Endothelial cell of umbilical vein (primary cell): ENCODE measurements at regions not wholly inside any gene's neighbourhood (a gene's known extent, or its start where the extent isn't known, plus 50 kb on each side); places are given as distances from the start of the nearest gene placed in this dataset.

ENCODE experiments used
- BruUV-seq: library from RNA; stranded (reverse); fragments of 400-500 nt; replicated peaks from 2 replicates; lab custom pipeline; 2021; lab: Mats Ljungman, UMichigan
- CTCF ChIA-PET: fragments of 300-600, 350-600 bp; sonication (Branson Sonifier 250); formaldehyde crosslinking; loops from one replicate; lab custom pipeline; 2021; ENCODE audit warnings: antibody characterized with exemption, inconsistent platforms; lab: Charles Lee
- POLR2A ChIA-PET: fragments of 300-600, 350-600 bp; sonication (Branson Sonifier 250); formaldehyde crosslinking; loops from one replicate; lab custom pipeline; 2021; ENCODE audit warnings: antibody characterized with exemption, inconsistent platforms; lab: Charles Lee
- DNase-seq: peaks from one replicate; pipeline ENCODE4 v3.0.0-alpha.2; 2011; ENCODE audit warnings: low read depth, low spot score
- FAIRE-seq: peaks from 2 replicates; lab custom pipeline; 2011; peaks lifted over from hg19 to GRCh38; lab: Jason Lieb, UNC
- H2AFZ ChIP-seq: 2 replicates; pipeline ENCODE4 v1.6.0; 2012; ENCODE audit warnings: low read depth, low read length, control low read depth, inconsistent platforms
- H3K27ac ChIP-seq: 2 replicates; pipeline ENCODE4 v1.5.1; 2011; ENCODE audit warnings: low read depth, mild to moderate bottlenecking, control low read depth, low read length, moderate library complexity; ENCODE audit not compliant: insufficient read depth
- H3K27me3 ChIP-seq, 2 experiments: 2 replicates each; pipeline versions ENCODE4 v1.6.0 to v1.6.1; 2011; ENCODE audit warnings: low read length in 2 of 2, mixed read lengths in 1 of 2; ENCODE audit not compliant: control insufficient read depth in 2 of 2, insufficient read depth in 2 of 2
- H3K36me3 ChIP-seq, 2 experiments: 2 replicates in 1 of 2; 3 replicates in 1 of 2; pipeline ENCODE4 v1.5.1; 2011; ENCODE audit warnings: low read length in 2 of 2, mild to moderate bottlenecking in 1 of 2, moderate library complexity in 1 of 2; ENCODE audit not compliant: control insufficient read depth in 2 of 2, insufficient read depth in 2 of 2; ENCODE audit errors: extremely low read depth in 1 of 2
- H3K4me1 ChIP-seq: 3 replicates; pipeline ENCODE4 v1.5.1; 2011; ENCODE audit warnings: mild to moderate bottlenecking, low read length; ENCODE audit not compliant: control insufficient read depth, insufficient read depth; ENCODE audit errors: extremely low read depth
- H3K4me2 ChIP-seq: 2 replicates; pipeline ENCODE4 v1.6.1; 2011; ENCODE audit warnings: low read length, control low read depth, mixed read lengths; ENCODE audit not compliant: insufficient read depth
- H3K4me3 ChIP-seq, 3 experiments: fragments of 200-600 bp in 1 of 3; sonication (generic), shearing (Covaris generic) in 1 of 3; replicated peaks in 1 of 3; 2 replicates each; pipeline ENCODE4 v1.5.1; 2011 to 2016; ENCODE audit warnings: control low read depth in 3 of 3, low read length in 3 of 3, mild to moderate bottlenecking in 2 of 3, inconsistent platforms in 1 of 3, low read depth in 1 of 3, moderate library complexity in 1 of 3; ENCODE audit not compliant: insufficient read depth in 1 of 3
- H3K79me2 ChIP-seq: 2 replicates; pipeline ENCODE4 v1.6.0; 2012; ENCODE audit warnings: low read length, inconsistent platforms; ENCODE audit not compliant: control insufficient read depth, insufficient read depth
- H3K9ac ChIP-seq: replicated peaks from 2 replicates; pipeline ENCODE3; 2011; ENCODE audit warnings: low read length, control low read depth; ENCODE audit not compliant: insufficient read depth; ENCODE audit errors: extremely low read depth
- H3K9me1 ChIP-seq: replicated peaks from 3 replicates; pipeline ENCODE4 v1.6.0; 2011; ENCODE audit warnings: mild to moderate bottlenecking, low read length; ENCODE audit not compliant: control insufficient read depth, insufficient read depth; ENCODE audit errors: extremely low read depth
- H3K9me3 ChIP-seq: replicated peaks from 2 replicates; pipeline ENCODE4 v1.5.1; 2012; ENCODE audit warnings: low read length, inconsistent platforms; ENCODE audit not compliant: control insufficient read depth, insufficient read depth
- H4K20me1 ChIP-seq: replicated peaks from 2 replicates; pipeline ENCODE3; 2011; ENCODE audit warnings: mild to moderate bottlenecking, low read length; ENCODE audit not compliant: control insufficient read depth, insufficient read depth; ENCODE audit errors: extremely low read depth
- CTCF ChIP-seq, 2 donors: IDR thresholded peaks; 1 replicate in 1 of 2; 2 replicates in 1 of 2; pipeline ENCODE4 v1.5.1; 2011; ENCODE audit warnings: low read length in 2 of 2, mild to moderate bottlenecking in 2 of 2, moderate library complexity in 2 of 2, control low read depth in 1 of 2, inconsistent platforms in 1 of 2, low read depth in 1 of 2; ENCODE audit not compliant: insufficient read depth in 1 of 2; ENCODE audit errors: extremely low read depth in 1 of 2
- EZH2 ChIP-seq: IDR thresholded peaks from 2 replicates; pipeline ENCODE4 v1.6.1; 2012; ENCODE audit warnings: borderline replicate concordance, low read depth, mild to moderate bottlenecking, moderate library complexity, low read length, inconsistent platforms; ENCODE audit not compliant: severe bottlenecking
- FOS ChIP-seq: IDR thresholded peaks from 2 replicates; pipeline ENCODE4 v1.6.1; 2011; ENCODE audit warnings: mild to moderate bottlenecking, low read length, moderate library complexity, borderline replicate concordance; ENCODE audit not compliant: insufficient read depth
- GATA2 ChIP-seq: IDR thresholded peaks from 2 replicates; pipeline ENCODE4 v1.7.0; 2011; ENCODE audit warnings: low read depth, mild to moderate bottlenecking, moderate library complexity, mixed read lengths, low read length; ENCODE audit not compliant: insufficient read length, insufficient read depth
- JUN ChIP-seq: IDR thresholded peaks from 2 replicates; pipeline ENCODE4 v1.6.1; 2011; ENCODE audit warnings: borderline replicate concordance, low read depth; ENCODE audit not compliant: insufficient read length, insufficient read depth
- MAX ChIP-seq: IDR thresholded peaks from 2 replicates; pipeline ENCODE4 v1.6.1; 2011; ENCODE audit not compliant: insufficient read depth, insufficient read length
- MYC ChIP-seq: IDR thresholded peaks from one replicate; pipeline ENCODE4 v1.6.1; 2011; ENCODE audit warnings: mild to moderate bottlenecking, low read depth, low read length
- POLR2A ChIP-seq: IDR thresholded peaks from 2 replicates; pipeline ENCODE4 v1.6.1; 2012; ENCODE audit warnings: low read depth, mild to moderate bottlenecking, control low read depth, low read length
- POLR2AphosphoS5 ChIP-seq: IDR thresholded peaks from 2 replicates; pipeline ENCODE4 v1.6.1; 2012; ENCODE audit warnings: low read depth, mild to moderate bottlenecking, control low read depth, low read length, moderate library complexity; ENCODE audit not compliant: insufficient read depth
- dilution Hi-C: fragments of 300-500 bp; cut with MboI; formaldehyde crosslinking; loops from one replicate; pipeline ENCODE4 v1.15.0; 2019; ENCODE audit warnings: low sequenced_read_pairs; ENCODE audit not compliant: extremely low pct_ligation_motif_present
- intact Hi-C: fragments of 100-400 bp; cut with micrococcal nuclease; formaldehyde crosslinking; loops from one replicate; pipeline ENCODE4 v1.10.0; 2022

- POLR2A ChIA-PET, result no interaction called here
- no peak overlapping the region for H2AFZ ChIP-seq
- no peaks in the 10 kb centered on the region for H3K79me2 ChIP-seq
- BruUV-seq, result no TSS peak
- no peaks in the 10 kb centered on the region for H3K36me3 ChIP-seq
- H3K4me3 ChIP-seq, result no peak overlapping the region
- CTCF ChIA-PET, result no interaction called here
- no peak overlapping the region for H3K4me2 ChIP-seq
- H3K27me3 ChIP-seq, result no peaks in the 10 kb centered on the region
- no peak overlapping the region for H3K27ac ChIP-seq
- DNase-seq (no peak), FAIRE-seq (no peak)
- H3K9me3 ChIP-seq, result peaks cover 2% of the 10 kb centered on the region
- no peaks in the 10 kb centered on the region for H4K20me1 ChIP-seq
- dilution Hi-C loops, result no loop called here
- intact Hi-C loops, result no loop called here
- no peaks in the 10 kb centered on the region for H3K9me1 ChIP-seq
- H3K9ac ChIP-seq, result no peak overlapping the region
- TF ChIP-seq FOS (no peak), MYC (no peak), POLR2A (no peak), GATA2 (no peak), EZH2 (no peak), JUN (no peak), MAX (no peak), CTCF (IDR thresholded peaks at IDR 0.05; ENCODE audit: extremely low read depth in 1 of 2, insufficient read depth in 1 of 2, low read depth in 1 of 2, low read length in 2 of 2) (no peak), POLR2AphosphoS5 (no peak)
- no peaks in the 10 kb centered on the region for H3K4me1 ChIP-seq
Measured at GRCh38 chr3:180278583-180279188, 241.9 kb upstream of the PEX5L start.
